Transverse colon (tissue), 4 donors: ENCODE measurements at regions not wholly inside any gene's neighbourhood (a gene's known extent, or its start where the extent isn't known, plus 50 kb on each side); places are given as distances from the start of the nearest gene placed in this dataset.

Experiments used
- POLR2A ChIP-seq: fragments of 450-650 bp; IDR thresholded peaks from one replicate; pipeline ENCODE4 v1.6.1; 2016; ENCODE audit warnings: antibody characterized with exemption, mild to moderate bottlenecking, moderate library complexity
- POLR2AphosphoS5 ChIP-seq, 3 donors: sonication (generic); formaldehyde crosslinking; IDR thresholded peaks; one replicate each; pipeline ENCODE4 v1.6.1; 2016; ENCODE audit warnings: antibody characterized with exemption in 3 of 3
- TF ChIP-seq, protein P1 (sequence below), 5 experiments: fragments of 200-600 bp in 3 of 5; fragments of 450-650 bp in 2 of 5; sonication (generic) in 3 of 5; IDR thresholded peaks; 1 replicate in 2 of 5; 2 replicates in 3 of 5; pipeline ENCODE4 v1.5.1; 2016 to 2017; ENCODE audit warnings: antibody characterized with exemption in 5 of 5, inconsistent platforms in 3 of 5, mild to moderate bottlenecking in 2 of 5, moderate library complexity in 1 of 5

DNA sequence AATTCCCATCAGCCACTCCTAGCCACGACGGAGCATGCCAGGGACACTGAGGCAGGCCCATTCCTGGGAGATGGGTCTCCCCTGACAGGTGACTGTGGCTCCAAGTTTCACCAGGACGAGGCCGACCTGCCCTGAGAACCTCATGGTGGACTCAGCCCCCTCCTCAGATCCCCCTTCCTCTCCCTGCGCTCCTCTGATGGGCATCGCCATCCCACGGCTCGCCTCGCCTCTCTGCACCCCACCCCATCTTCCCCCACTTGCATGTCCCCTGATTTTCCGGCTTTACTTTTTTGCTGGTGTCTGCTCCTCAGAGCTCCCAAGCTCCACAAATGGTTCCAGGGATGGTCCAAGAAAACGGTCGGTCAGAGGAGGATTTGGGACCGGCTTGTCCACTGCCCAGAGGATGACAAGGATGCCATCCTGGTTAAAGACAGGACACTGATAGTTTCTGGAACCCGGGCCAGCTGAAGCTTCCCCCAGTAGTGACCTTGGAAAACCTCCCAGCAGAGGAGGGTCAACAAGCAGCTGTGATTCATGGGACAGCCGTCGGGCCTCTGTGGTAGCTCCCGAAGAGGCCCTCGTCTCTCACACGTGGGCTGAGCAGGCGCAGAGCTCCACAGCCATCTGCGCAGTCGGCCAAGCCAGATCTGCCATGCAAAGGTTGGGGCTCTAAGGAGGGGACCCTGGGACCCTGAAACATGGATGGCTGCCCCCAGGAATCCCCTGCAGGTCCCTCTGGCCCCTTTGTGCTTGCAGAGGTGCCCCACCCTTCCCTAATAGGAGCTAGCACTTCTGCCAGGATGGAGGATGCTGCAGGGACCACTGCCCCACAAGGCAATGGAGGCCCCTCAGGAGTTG lies 87.8 kb upstream of the SLC66A3 start:
- TF ChIP-seq POLR2AphosphoS5 (IDR thresholded peaks at IDR 0.05) (no peak), POLR2A (no peak)
- TF ChIP-seq, protein P1, sequence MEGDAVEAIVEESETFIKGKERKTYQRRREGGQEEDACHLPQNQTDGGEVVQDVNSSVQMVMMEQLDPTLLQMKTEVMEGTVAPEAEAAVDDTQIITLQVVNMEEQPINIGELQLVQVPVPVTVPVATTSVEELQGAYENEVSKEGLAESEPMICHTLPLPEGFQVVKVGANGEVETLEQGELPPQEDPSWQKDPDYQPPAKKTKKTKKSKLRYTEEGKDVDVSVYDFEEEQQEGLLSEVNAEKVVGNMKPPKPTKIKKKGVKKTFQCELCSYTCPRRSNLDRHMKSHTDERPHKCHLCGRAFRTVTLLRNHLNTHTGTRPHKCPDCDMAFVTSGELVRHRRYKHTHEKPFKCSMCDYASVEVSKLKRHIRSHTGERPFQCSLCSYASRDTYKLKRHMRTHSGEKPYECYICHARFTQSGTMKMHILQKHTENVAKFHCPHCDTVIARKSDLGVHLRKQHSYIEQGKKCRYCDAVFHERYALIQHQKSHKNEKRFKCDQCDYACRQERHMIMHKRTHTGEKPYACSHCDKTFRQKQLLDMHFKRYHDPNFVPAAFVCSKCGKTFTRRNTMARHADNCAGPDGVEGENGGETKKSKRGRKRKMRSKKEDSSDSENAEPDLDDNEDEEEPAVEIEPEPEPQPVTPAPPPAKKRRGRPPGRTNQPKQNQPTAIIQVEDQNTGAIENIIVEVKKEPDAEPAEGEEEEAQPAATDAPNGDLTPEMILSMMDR (IDR thresholded peaks at IDR 0.05), result no peak
